IPS-18c (cell line): ENCODE measurements at regions not wholly inside any gene's neighbourhood (a gene's known extent, or its start where the extent isn't known, plus 50 kb on each side); places are given as distances from the start of the nearest gene placed in this dataset.

ENCODE experiments used
- H3K4me3 ChIP-seq: 2 replicates; pipeline ENCODE4 v1.7.0; 2013; ENCODE audit warnings: low read depth, mild to moderate bottlenecking, low read length, moderate library complexity; ENCODE audit not compliant: insufficient read depth
- H3K9me3 ChIP-seq: one replicate; pipeline ENCODE4 v1.6.1; 2013; ENCODE audit warnings: mild to moderate bottlenecking, low read length, moderate library complexity; ENCODE audit not compliant: control insufficient read depth, insufficient read depth

- H3K9me3 ChIP-seq = no peaks in the 10 kb centered on the region
- no peak overlapping the region for H3K4me3 ChIP-seq
Observed at GRCh38 chr10:55509168-55509567, 708.1 kb upstream of the PCDH15 start.

- no peak overlapping the region for H3K4me3 ChIP-seq
- H3K9me3 ChIP-seq = no peaks in the 10 kb centered on the region
Observed at GRCh38 chr10:55500931-55501559, 700.0 kb upstream of the PCDH15 start.

GRCh38 chr10:55497893-55498499 lies 697.0 kb upstream of the PCDH15 start:
- H3K9me3 ChIP-seq = no peaks in the 10 kb centered on the region
- no peak overlapping the region for H3K4me3 ChIP-seq

GRCh38 chr10:55495555-55495954 lies 694.5 kb upstream of the PCDH15 start:
- H3K9me3 ChIP-seq = no peaks in the 10 kb centered on the region
- H3K4me3 ChIP-seq = no peak overlapping the region

- Histone ChIP-seq H3K4me3 (no peak overlapping the region), H3K9me3 (no peaks in the 10 kb centered on the region)
Observed at GRCh38 chr10:55491712-55492111, 690.7 kb upstream of the PCDH15 start.

GRCh38 chr10:55485827-55486226 lies 684.8 kb upstream of the PCDH15 start:
- Histone ChIP-seq H3K9me3 (no peaks in the 10 kb centered on the region), H3K4me3 (no peak overlapping the region)

- H3K4me3 ChIP-seq = no peak overlapping the region
- no peaks in the 10 kb centered on the region for H3K9me3 ChIP-seq
Observed at GRCh38 chr10:55476129-55476528, 675.1 kb upstream of the PCDH15 start.

- H3K4me3 ChIP-seq = no peak overlapping the region
- no peaks in the 10 kb centered on the region for H3K9me3 ChIP-seq
Observed at GRCh38 chr10:55474258-55474657, 673.2 kb upstream of the PCDH15 start.

GRCh38 chr10:55470840-55471239 lies 669.8 kb upstream of the PCDH15 start:
- Histone ChIP-seq H3K4me3 (no peak overlapping the region), H3K9me3 (no peaks in the 10 kb centered on the region)

GRCh38 chr10:55466806-55467504 lies 665.9 kb upstream of the PCDH15 start:
- Histone ChIP-seq H3K9me3 (no peaks in the 10 kb centered on the region), H3K4me3 (no peak overlapping the region)

GRCh38 chr10:55464083-55464482 lies 663.1 kb upstream of the PCDH15 start:
- no peaks in the 10 kb centered on the region for H3K9me3 ChIP-seq
- H3K4me3 ChIP-seq = no peak overlapping the region

GRCh38 chr10:55460008-55460407 lies 659.0 kb upstream of the PCDH15 start:
- Histone ChIP-seq H3K4me3 (no peak overlapping the region), H3K9me3 (no peaks in the 10 kb centered on the region)

GRCh38 chr10:55449981-55450380 lies 649.0 kb upstream of the PCDH15 start:
- Histone ChIP-seq H3K9me3 (no peaks in the 10 kb centered on the region), H3K4me3 (no peak overlapping the region)

GRCh38 chr10:55446441-55447002 lies 645.5 kb upstream of the PCDH15 start:
- H3K4me3 ChIP-seq = no peak overlapping the region

GRCh38 chr10:55441777-55442176 lies 640.7 kb upstream of the PCDH15 start:
- Histone ChIP-seq H3K9me3 (no peaks in the 10 kb centered on the region), H3K4me3 (no peak overlapping the region)

More at GRCh38 chr10:55446441-55447002, 645.5 kb upstream of the PCDH15 start:
- H3K9me3 ChIP-seq = no peaks in the 10 kb centered on the region

GRCh38 chr10:55426138-55426537 lies 625.1 kb upstream of the PCDH15 start:
- H3K9me3 ChIP-seq = peaks cover 2% of the 10 kb centered on the region
- no peak overlapping the region for H3K4me3 ChIP-seq

GRCh38 chr10:55410415-55410885 lies 609.4 kb upstream of the PCDH15 start:
- Histone ChIP-seq H3K4me3 (no peak overlapping the region), H3K9me3 (no peaks in the 10 kb centered on the region)

- Histone ChIP-seq H3K4me3 (no peak overlapping the region), H3K9me3 (no peaks in the 10 kb centered on the region)
Observed at GRCh38 chr10:55404094-55404493, 603.1 kb upstream of the PCDH15 start.
